Dendritic cell treated with granulocyte-macrophage colony-stimulating factor and Interleukin-4, amounts not matched to agents 40 ng/mL and 50 ng/mL, for 4 days (primary cell): ENCODE measurements at regions not wholly inside any gene's neighbourhood (a gene's known extent, or its start where the extent isn't known, plus 50 kb on each side); places are given as distances from the start of the nearest gene placed in this dataset.
"Not testable (repeated sequence)": the region's sequence is repeated elsewhere in the genome, so short reads cannot be mapped to it uniquely, and the experiment has no call there.

Experiments used
- H3K27ac Mint-ChIP-seq: one replicate; pipeline ENCODE4 v1.8.0; 2022; ENCODE audit warnings: mild to moderate bottlenecking, mixed read lengths
- H3K27me3 Mint-ChIP-seq: one replicate; pipeline ENCODE4 v1.8.0; 2022; ENCODE audit warnings: mild to moderate bottlenecking, mixed read lengths
- H3K36me3 Mint-ChIP-seq: one replicate; pipeline ENCODE4 v1.8.0; 2022; ENCODE audit warnings: low read depth, mixed read lengths
- H3K4me1 Mint-ChIP-seq: one replicate; pipeline ENCODE4 v1.8.0; 2022; ENCODE audit warnings: low read depth, mixed read lengths
- H3K4me3 Mint-ChIP-seq: one replicate; pipeline ENCODE4 v1.8.0; 2022; ENCODE audit warnings: mild to moderate bottlenecking, moderate library complexity, mixed read lengths
- H3K9me3 Mint-ChIP-seq: one replicate; pipeline ENCODE4 v1.8.0; 2022; ENCODE audit warnings: mixed read lengths
- intact Hi-C: fragments of 100-400 bp; cut with micrococcal nuclease; formaldehyde crosslinking; loops from one replicate; pipeline ENCODE4 v1.15.0; 2022

GRCh38 chr17:34486761-34487160, 92.6 kb upstream of the TMEM132E start:
- Mint-ChIP-seq H3K36me3 (no peaks in the 10 kb centered on the region), H3K9me3 (no peaks in the 10 kb centered on the region), H3K27me3 (peaks cover 38% of the 10 kb centered on the region), H3K4me1 (peaks cover 20% of the 10 kb centered on the region), H3K27ac (no peak overlapping the region), H3K4me3 (no peak overlapping the region)
- intact Hi-C loops: no loop called here

- Mint-ChIP-seq H3K4me1 (peaks cover 20% of the 10 kb centered on the region), H3K9me3 (no peaks in the 10 kb centered on the region), H3K4me3 (no peak overlapping the region), H3K27ac (no peak overlapping the region), H3K36me3 (no peaks in the 10 kb centered on the region), H3K27me3 (peaks cover 38% of the 10 kb centered on the region)
- intact Hi-C loops: no loop called here
Observed at GRCh38 chr17:34485999-34486398, 93.4 kb upstream of the TMEM132E start.

- peaks cover 37% of the 10 kb centered on the region for H3K27me3 Mint-ChIP-seq
- H3K4me1 Mint-ChIP-seq: peaks cover 20% of the 10 kb centered on the region
- no peak overlapping the region for H3K4me3 Mint-ChIP-seq
- intact Hi-C loops: no loop called here
- no peaks in the 10 kb centered on the region for H3K36me3 Mint-ChIP-seq
- no peak overlapping the region for H3K27ac Mint-ChIP-seq
- no peaks in the 10 kb centered on the region for H3K9me3 Mint-ChIP-seq
Observed at GRCh38 chr17:34484193-34484733, 95.1 kb upstream of the TMEM132E start.

GRCh38 chr17:34482730-34483129, 96.7 kb upstream of the TMEM132E start:
- no peak overlapping the region for H3K4me3 Mint-ChIP-seq
- intact Hi-C loops: no loop called here
- H3K4me1 Mint-ChIP-seq: peaks cover 25% of the 10 kb centered on the region
- H3K27ac Mint-ChIP-seq: no peak overlapping the region
- no peaks in the 10 kb centered on the region for H3K9me3 Mint-ChIP-seq
- peaks cover 31% of the 10 kb centered on the region for H3K27me3 Mint-ChIP-seq
- H3K36me3 Mint-ChIP-seq: no peaks in the 10 kb centered on the region

GRCh38 chr17:34481779-34482178, 97.6 kb upstream of the TMEM132E start:
- Mint-ChIP-seq H3K4me3 (no peak overlapping the region), H3K27ac (no peak overlapping the region), H3K27me3 (peaks cover 28% of the 10 kb centered on the region), H3K4me1 (peaks cover 25% of the 10 kb centered on the region), H3K36me3 (no peaks in the 10 kb centered on the region), H3K9me3 (no peaks in the 10 kb centered on the region)
- intact Hi-C loops: no loop called here

- intact Hi-C loops: no loop called here
- no peaks in the 10 kb centered on the region for H3K9me3 Mint-ChIP-seq
- H3K4me3 Mint-ChIP-seq: no peak overlapping the region
- no peaks in the 10 kb centered on the region for H3K36me3 Mint-ChIP-seq
- no peak overlapping the region for H3K27ac Mint-ChIP-seq
- H3K27me3 Mint-ChIP-seq: peaks cover 30% of the 10 kb centered on the region
- peaks cover 6% of the 10 kb centered on the region for H3K4me1 Mint-ChIP-seq
Observed at GRCh38 chr17:34479371-34479770, 100.0 kb upstream of the TMEM132E start.

- Mint-ChIP-seq H3K27ac (no peak overlapping the region), H3K36me3 (no peaks in the 10 kb centered on the region), H3K4me3 (no peak overlapping the region), H3K4me1 (peaks cover 5% of the 10 kb centered on the region), H3K9me3 (no peaks in the 10 kb centered on the region), H3K27me3 (peaks cover 33% of the 10 kb centered on the region)
- intact Hi-C loops: no loop called here
Observed at GRCh38 chr17:34478244-34478643, 101.1 kb upstream of the TMEM132E start.

- intact Hi-C loops: no loop called here
- no peak overlapping the region for H3K27ac Mint-ChIP-seq
- H3K27me3 Mint-ChIP-seq: peaks cover 28% of the 10 kb centered on the region
- H3K4me3 Mint-ChIP-seq: no peak overlapping the region
- H3K4me1 Mint-ChIP-seq: peaks cover 5% of the 10 kb centered on the region
- no peaks in the 10 kb centered on the region for H3K36me3 Mint-ChIP-seq
- H3K9me3 Mint-ChIP-seq: no peaks in the 10 kb centered on the region
Observed at GRCh38 chr17:34475296-34475695, 104.1 kb upstream of the TMEM132E start.

- Mint-ChIP-seq H3K9me3 (no peaks in the 10 kb centered on the region), H3K27me3 (peaks cover 28% of the 10 kb centered on the region), H3K4me1 (peaks cover 5% of the 10 kb centered on the region), H3K27ac (no peak overlapping the region), H3K36me3 (no peaks in the 10 kb centered on the region), H3K4me3 (no peak overlapping the region)
- intact Hi-C loops: no loop called here
Observed at GRCh38 chr17:34474706-34475105, 104.7 kb upstream of the TMEM132E start.

- no peaks in the 10 kb centered on the region for H3K4me1 Mint-ChIP-seq
- H3K27me3 Mint-ChIP-seq: peaks cover 23% of the 10 kb centered on the region
- H3K4me3 Mint-ChIP-seq: no peak overlapping the region
- H3K27ac Mint-ChIP-seq: no peak overlapping the region
- no peaks in the 10 kb centered on the region for H3K9me3 Mint-ChIP-seq
- no peaks in the 10 kb centered on the region for H3K36me3 Mint-ChIP-seq
- intact Hi-C loops: no loop called here
Observed at GRCh38 chr17:34472363-34472762, 107.0 kb upstream of the TMEM132E start.

- H3K4me1 Mint-ChIP-seq, H3K9me3 Mint-ChIP-seq, H3K27ac Mint-ChIP-seq, intact Hi-C loops, H3K4me3 Mint-ChIP-seq, H3K36me3 Mint-ChIP-seq: not testable (repeated sequence)
- peaks cover 17% of the 10 kb centered on the region for H3K27me3 Mint-ChIP-seq
Observed at GRCh38 chr17:34471278-34471677, 108.1 kb upstream of the TMEM132E start.

GRCh38 chr17:34465789-34466188, 102.8 kb upstream of the CCL1 start:
- H3K4me3 Mint-ChIP-seq: no peak overlapping the region
- H3K4me1 Mint-ChIP-seq: no peaks in the 10 kb centered on the region
- no peaks in the 10 kb centered on the region for H3K9me3 Mint-ChIP-seq
- intact Hi-C loops: no loop called here
- H3K36me3 Mint-ChIP-seq: no peaks in the 10 kb centered on the region
- no peak overlapping the region for H3K27ac Mint-ChIP-seq
- peaks cover 18% of the 10 kb centered on the region for H3K27me3 Mint-ChIP-seq

GRCh38 chr17:34464812-34465211, 101.8 kb upstream of the CCL1 start:
- Mint-ChIP-seq H3K36me3 (no peaks in the 10 kb centered on the region), H3K4me3 (no peak overlapping the region), H3K4me1 (no peaks in the 10 kb centered on the region), H3K27me3 (peaks cover 18% of the 10 kb centered on the region), H3K9me3 (no peaks in the 10 kb centered on the region), H3K27ac (no peak overlapping the region)
- intact Hi-C loops: no loop called here

GRCh38 chr17:34458266-34458665, 95.2 kb upstream of the CCL1 start:
- Mint-ChIP-seq H3K27ac (no peak overlapping the region), H3K27me3 (peaks cover 49% of the 10 kb centered on the region), H3K36me3 (no peaks in the 10 kb centered on the region), H3K9me3 (no peaks in the 10 kb centered on the region), H3K4me1 (no peaks in the 10 kb centered on the region), H3K4me3 (no peak overlapping the region)
- intact Hi-C loops: no loop called here

GRCh38 chr17:34456121-34456520, 93.1 kb upstream of the CCL1 start:
- H3K27ac Mint-ChIP-seq: no peak overlapping the region
- no peak overlapping the region for H3K4me3 Mint-ChIP-seq
- peaks cover 55% of the 10 kb centered on the region for H3K27me3 Mint-ChIP-seq

More at GRCh38 chr17:34456121-34456520, 93.1 kb upstream of the CCL1 start:
- no peaks in the 10 kb centered on the region for H3K4me1 Mint-ChIP-seq
- H3K9me3 Mint-ChIP-seq: no peaks in the 10 kb centered on the region
- no peaks in the 10 kb centered on the region for H3K36me3 Mint-ChIP-seq
- intact Hi-C loops: no loop called here
